HFFc6 (cell line): ENCODE measurements at regions not wholly inside any gene's neighbourhood (a gene's known extent, or its start where the extent isn't known, plus 50 kb on each side); places are given as distances from the start of the nearest gene placed in this dataset.
A peak's percentile ranks its signal among the peaks of the same experiment; 100 is the strongest.
"Not testable (repeated sequence)": the region's sequence is repeated elsewhere in the genome, so short reads cannot be mapped to it uniquely, and the experiment has no call there.

Experiments used
- DNase-seq: peaks from one replicate; pipeline ENCODE4 v3.0.0-alpha.2; 2018
- H3K27ac Mint-ChIP-seq: 2 replicates; pipeline ENCODE4 v1.8.0; 2020; ENCODE audit warnings: mild to moderate bottlenecking, mixed read lengths
- H3K27me3 Mint-ChIP-seq: 2 replicates; pipeline ENCODE4 v1.8.0; 2021; ENCODE audit warnings: mild to moderate bottlenecking, moderate library complexity, mixed read lengths; ENCODE audit not compliant: insufficient read depth
- H3K36me3 Mint-ChIP-seq: 2 replicates; pipeline ENCODE4 v1.8.0; 2021; ENCODE audit warnings: low read depth, mixed read lengths
- H3K4me1 Mint-ChIP-seq: 2 replicates; pipeline ENCODE4 v1.8.0; 2020; ENCODE audit warnings: low read depth, mixed read lengths
- H3K4me3 Mint-ChIP-seq: 2 replicates; pipeline ENCODE4 v1.8.0; 2020; ENCODE audit warnings: mild to moderate bottlenecking, moderate library complexity, mixed read lengths
- H3K9me3 Mint-ChIP-seq: 2 replicates; pipeline ENCODE4 v1.8.0; 2020; ENCODE audit warnings: mild to moderate bottlenecking, mixed read lengths
- TF ChIP-seq, protein P1 (sequence below): fragments of 200-600 bp; sonication (generic); IDR thresholded peaks from 2 replicates; pipeline ENCODE4 v1.5.0; 2021; ENCODE audit warnings: antibody characterized with exemption, mild to moderate bottlenecking

DNA sequence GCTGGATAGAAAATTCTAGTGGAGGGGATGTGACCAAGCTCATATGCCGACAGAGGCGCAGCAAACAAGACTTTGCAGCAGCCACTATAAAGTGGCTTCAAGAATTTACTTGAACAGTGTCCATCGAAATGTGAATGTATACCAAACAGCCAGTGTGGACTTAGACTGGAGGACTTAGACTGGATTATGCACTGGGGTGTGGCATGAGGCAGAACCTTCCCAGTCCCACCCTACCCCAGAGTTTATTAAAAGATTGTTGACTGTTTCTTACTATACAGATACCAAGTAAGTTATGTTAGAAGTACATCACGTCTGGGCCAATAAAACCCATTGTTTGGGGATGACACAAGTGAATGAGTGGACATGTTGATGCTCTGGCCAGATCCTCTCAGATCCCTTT is 561.3 kb upstream of the KLF4 start:
- Mint-ChIP-seq H3K27ac (no peak overlapping the region), H3K27me3 (peaks cover 2% of the 10 kb centered on the region), H3K4me3 (no peak overlapping the region), H3K9me3 (no peaks in the 10 kb centered on the region), H3K36me3 (peaks cover 7% of the 10 kb centered on the region; the same call in 1 of the 2 replicates), H3K4me1 (peaks cover 91% of the 10 kb centered on the region)
- TF ChIP-seq, protein P1, sequence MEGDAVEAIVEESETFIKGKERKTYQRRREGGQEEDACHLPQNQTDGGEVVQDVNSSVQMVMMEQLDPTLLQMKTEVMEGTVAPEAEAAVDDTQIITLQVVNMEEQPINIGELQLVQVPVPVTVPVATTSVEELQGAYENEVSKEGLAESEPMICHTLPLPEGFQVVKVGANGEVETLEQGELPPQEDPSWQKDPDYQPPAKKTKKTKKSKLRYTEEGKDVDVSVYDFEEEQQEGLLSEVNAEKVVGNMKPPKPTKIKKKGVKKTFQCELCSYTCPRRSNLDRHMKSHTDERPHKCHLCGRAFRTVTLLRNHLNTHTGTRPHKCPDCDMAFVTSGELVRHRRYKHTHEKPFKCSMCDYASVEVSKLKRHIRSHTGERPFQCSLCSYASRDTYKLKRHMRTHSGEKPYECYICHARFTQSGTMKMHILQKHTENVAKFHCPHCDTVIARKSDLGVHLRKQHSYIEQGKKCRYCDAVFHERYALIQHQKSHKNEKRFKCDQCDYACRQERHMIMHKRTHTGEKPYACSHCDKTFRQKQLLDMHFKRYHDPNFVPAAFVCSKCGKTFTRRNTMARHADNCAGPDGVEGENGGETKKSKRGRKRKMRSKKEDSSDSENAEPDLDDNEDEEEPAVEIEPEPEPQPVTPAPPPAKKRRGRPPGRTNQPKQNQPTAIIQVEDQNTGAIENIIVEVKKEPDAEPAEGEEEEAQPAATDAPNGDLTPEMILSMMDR, result no peak
- no peak for DNase-seq

DNA sequence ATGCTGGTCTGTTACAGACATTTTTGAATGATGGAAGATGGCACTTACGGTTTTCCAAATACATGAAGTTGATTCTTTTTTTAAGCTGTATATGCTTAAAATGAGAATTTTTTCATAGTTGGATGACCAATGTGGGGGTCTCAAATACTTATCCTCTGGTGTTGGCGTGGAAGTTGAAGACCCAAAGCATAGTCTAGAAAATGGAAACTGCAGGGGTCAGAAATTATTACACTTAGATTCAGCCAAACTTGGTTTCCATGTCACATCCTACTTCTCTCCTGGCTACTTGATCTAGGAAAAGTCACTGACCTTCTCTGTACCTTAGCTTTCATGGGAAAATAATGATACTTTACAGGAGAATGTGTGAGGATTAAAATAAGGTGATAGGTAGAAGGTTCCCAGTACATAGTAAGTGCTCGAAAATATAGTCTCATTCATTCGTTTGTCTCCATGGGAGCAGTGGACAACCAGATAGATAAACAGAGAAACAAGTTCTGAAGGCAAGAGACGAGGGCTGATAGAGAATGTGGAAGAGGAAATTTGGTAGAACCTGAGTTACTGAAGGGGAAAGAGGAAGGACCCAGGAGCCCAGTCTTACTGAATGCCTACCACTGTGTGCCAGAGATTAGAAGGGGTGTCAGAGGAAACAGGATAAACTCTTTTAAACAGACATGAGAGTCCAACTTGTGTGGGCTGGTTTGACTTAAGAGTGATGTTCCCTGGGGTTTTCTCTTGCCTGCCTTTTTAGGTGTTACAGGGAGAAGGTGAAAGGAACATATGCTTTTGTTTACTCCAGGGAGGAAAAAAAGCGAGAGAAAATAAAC is 560.3 kb upstream of the KLF4 start:
- no peak for DNase-seq
- H3K27ac Mint-ChIP-seq, result peak overlapping the region; percentile 7
- TF ChIP-seq, protein P1, result no peak
- H3K4me1 Mint-ChIP-seq, result peaks cover 83% of the 10 kb centered on the region
- H3K4me3 Mint-ChIP-seq, result no peak overlapping the region
- no peaks in the 10 kb centered on the region for H3K9me3 Mint-ChIP-seq
- peaks cover 7% of the 10 kb centered on the region; the same call in 1 of the 2 replicates for H3K36me3 Mint-ChIP-seq
- peaks cover 2% of the 10 kb centered on the region for H3K27me3 Mint-ChIP-seq

DNA sequence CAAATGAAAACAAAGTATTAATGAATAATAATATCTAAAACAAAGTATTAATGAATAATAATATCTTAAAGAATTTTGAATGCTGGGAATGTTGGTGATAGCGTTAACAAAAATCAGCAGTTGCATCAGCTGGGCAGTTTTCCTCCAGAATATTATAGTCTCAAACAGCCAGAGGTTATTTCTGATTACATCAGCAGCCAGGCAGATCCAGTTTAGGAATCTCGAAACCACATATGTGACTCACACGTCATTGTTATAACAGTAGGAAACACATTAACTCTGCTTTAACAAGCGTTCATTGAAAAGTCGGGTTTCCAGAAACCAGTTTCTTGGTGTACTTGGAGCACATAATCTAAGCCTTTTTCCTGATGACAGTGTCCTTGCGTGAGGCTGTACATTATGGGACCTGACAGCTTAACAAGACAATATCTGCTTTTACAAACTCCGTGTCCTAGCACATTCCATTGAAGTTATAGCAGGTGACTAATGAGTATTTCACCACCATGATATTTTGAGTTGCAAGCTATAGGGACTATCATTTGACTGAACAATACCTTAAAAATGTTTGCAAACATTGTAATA is 559.5 kb upstream of the KLF4 start:
- TF ChIP-seq, protein P1, result no peak
- peaks cover 11% of the 10 kb centered on the region for H3K36me3 Mint-ChIP-seq
- H3K27me3 Mint-ChIP-seq, result peaks cover 2% of the 10 kb centered on the region
- H3K9me3 Mint-ChIP-seq, result peaks cover 5% of the 10 kb centered on the region
- peak overlapping the region; percentile 39; the same call in 1 of the 2 replicates for H3K4me3 Mint-ChIP-seq
- H3K4me1 Mint-ChIP-seq, result peaks cover 75% of the 10 kb centered on the region
- DNase-seq, result peak; percentile 92
- peak overlapping the region; percentile 7 for H3K27ac Mint-ChIP-seq

DNA sequence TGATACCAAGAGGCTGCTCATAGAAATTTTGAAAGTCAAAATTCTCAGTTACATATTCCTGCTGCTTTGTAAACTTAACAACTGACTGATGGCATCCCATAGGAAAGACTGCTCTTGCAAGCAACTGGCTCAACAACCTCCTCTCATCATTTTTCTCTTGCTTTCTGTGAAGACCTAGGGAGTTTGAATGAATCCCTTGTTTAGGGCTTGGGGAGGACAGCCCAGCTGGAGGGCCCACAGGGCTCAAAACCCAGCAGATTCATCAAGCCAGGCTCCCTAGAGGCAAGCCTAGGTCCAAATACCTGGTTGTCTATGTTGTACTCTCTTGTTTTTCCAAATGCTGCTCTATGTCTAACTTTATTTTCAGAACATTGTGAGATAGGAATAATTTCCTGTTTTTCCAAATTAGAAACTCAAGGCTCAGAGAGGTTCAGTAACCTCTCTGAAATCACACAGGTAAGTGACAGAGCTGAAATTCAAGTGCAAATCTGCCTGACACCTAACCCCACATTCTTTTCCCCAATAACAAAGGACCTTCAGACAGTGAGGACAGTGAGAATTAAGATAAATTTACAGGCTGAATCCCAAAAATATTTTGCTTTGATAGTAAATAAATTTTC is 558.9 kb upstream of the KLF4 start:
- DNase-seq, result no peak
- Mint-ChIP-seq H3K27ac (peak overlapping the region; percentile 63), H3K9me3 (peaks cover 11% of the 10 kb centered on the region), H3K4me1 (peaks cover 69% of the 10 kb centered on the region), H3K4me3 (no peak overlapping the region), H3K27me3 (peaks cover 2% of the 10 kb centered on the region), H3K36me3 (peaks cover 17% of the 10 kb centered on the region)
- TF ChIP-seq, protein P1, result no peak

DNA sequence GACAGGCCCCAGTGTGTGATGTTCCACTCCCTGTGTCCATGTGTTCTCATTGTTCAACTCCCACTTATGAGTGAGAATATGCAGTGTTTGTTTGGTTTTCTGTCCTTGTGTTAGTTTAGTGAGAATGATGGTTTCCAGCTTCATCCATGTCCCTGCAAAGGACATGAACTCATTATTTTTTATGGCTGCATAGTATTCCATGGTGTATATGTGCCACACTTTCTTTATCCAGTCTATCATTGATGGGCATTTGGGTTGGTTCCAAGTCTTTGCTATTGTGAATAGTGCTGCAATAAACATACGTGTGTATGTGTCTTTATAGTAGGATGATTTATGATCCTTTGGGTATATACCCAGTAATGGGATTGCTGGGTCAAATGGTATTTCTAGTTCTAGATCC is 558.2 kb upstream of the KLF4 start:
- peaks cover 62% of the 10 kb centered on the region for H3K4me1 Mint-ChIP-seq
- peaks cover 14% of the 10 kb centered on the region for H3K9me3 Mint-ChIP-seq
- not testable (repeated sequence) for DNase-seq, H3K27me3 Mint-ChIP-seq, H3K4me3 Mint-ChIP-seq, H3K27ac Mint-ChIP-seq
- peaks cover 20% of the 10 kb centered on the region for H3K36me3 Mint-ChIP-seq

DNA sequence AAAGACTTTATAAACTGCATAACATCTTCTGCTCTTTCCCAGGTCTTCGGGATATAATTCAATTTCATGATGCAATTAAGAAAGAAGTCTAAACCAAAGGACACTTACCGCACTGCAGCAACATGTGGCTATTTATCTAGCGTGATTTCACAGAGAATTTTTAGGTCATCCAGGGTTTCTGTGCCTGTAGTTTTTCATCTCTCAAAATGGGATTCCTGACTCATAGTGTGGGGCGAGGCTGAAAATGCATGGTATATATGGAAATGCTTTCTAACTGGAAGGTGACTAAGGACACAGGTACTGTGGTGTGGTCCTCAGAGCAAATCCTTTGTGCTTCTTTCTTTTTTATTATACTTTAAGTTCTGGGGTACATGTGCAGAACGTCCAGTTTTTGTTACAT is 557.7 kb upstream of the KLF4 start:
- TF ChIP-seq, protein P1, result no peak
- peaks cover 57% of the 10 kb centered on the region for H3K4me1 Mint-ChIP-seq
- H3K27ac Mint-ChIP-seq, result no peak overlapping the region
- H3K27me3 Mint-ChIP-seq, result peaks cover 2% of the 10 kb centered on the region
- H3K9me3 Mint-ChIP-seq, result peaks cover 18% of the 10 kb centered on the region
- H3K36me3 Mint-ChIP-seq, result peaks cover 20% of the 10 kb centered on the region
- no peak overlapping the region for H3K4me3 Mint-ChIP-seq
- DNase-seq, result peak; percentile 19
